Renal cortex interstitium (tissue), 11 donors: ENCODE measurements at regions not wholly inside any gene's neighbourhood (a gene's known extent, or its start where the extent isn't known, plus 50 kb on each side); places are given as distances from the start of the nearest gene placed in this dataset.

Source experiments
- DNase-seq, 11 donors: peaks; one replicate each; pipeline ENCODE4 v3.0.0-alpha.2; 2013; ENCODE audit warnings: low read depth in 9 of 11, low spot score in 4 of 11; ENCODE audit errors: extremely low read depth in 1 of 11

DNA sequence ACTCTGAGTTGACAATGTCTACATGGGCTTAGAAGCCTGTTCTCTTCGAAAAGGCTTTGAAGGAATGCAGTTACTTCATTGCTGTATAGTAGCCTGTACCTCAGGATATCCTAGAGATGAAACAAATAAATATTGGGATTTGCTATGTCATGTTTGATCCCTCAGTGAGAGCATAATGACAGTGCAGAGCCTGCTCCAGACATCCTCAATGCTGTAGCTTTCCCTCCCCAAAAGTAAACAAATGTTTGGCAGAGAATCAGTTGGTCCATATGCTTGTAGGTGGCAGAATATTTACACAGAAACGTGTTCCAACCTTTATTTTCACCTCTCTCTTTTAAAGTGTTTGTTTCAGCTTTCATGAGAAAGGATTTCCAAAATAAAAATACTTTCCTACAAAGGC is 515.3 kb upstream of the SGCG start:
- DNase-seq = no peak

DNA sequence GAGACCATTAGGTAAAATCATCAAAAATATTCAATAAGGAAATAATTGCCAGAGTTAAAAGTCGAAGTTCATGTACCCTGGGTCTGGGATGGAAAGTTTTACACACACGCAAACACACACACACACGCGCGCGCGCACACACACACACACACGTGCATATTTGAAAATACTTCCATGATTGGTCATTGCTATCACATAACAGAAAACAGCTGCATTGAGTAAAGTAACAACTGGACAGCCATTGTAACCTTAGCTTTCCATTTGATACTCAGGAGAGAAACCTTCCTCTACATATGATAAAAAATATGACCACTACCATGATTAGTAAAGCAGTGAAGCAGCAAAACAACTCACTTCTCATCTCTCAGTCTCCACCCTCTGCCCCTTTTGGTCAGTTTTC is 490.0 kb upstream of the SGCG start:
- no peak for DNase-seq

DNA sequence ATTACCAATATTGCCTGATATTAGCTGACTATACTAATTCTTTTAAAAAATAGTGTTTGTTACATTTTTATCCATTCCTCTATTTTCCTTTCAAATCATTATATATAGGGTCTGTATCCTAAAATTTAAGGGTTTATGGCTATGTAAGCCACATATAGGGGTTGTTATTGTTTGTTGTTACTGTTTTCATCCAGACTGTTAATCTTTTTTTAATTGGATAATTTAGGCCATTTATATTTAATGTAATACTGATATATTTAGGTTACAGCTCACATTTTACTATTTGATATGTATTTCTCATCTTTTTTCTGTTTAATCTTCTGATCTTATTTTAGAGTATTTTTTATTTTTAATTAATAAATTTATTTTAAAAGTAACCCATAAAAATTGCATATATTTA is 487.1 kb upstream of the SGCG start:
- no peak for DNase-seq

DNA sequence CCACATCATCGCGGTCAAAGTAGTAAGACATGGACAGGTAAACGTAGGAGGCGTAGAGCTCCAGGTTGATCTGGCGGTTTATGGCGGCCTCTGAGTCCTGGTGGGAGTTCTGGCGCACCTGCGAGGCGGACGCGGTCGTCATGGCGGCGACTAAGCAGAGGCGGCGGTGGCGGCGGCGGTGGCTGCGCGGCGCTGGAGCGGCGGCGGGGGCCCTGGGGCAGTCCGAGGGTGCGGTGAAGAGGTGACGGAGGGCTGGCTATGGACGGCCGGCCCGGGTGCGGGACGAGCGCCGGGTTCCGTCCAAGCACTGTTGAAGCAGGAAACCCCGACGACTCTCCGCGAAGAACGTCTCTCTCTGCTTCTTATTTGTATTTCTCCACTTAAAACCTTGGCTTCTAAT is 484.3 kb upstream of the SGCG start:
- DNase-seq = no peak

DNA sequence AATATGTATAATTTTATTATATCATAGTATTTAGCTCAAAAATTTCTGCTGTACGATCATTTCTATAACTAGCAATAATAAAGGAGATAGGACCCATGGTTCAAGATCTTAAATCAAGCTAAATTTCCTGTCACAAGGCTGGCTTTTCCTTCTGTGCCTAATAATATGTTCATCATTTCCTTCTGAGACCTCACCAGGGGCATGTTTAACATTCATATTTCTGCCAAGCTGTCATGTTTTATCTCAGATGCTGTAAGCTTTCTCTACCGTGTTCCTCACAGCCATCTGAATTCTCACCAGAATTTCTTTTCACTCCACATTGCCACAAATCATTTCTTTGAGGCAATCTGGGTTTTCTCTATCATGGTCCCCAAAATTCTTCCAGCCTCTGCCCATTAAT is 482.3 kb upstream of the SGCG start:
- no peak for DNase-seq

DNA sequence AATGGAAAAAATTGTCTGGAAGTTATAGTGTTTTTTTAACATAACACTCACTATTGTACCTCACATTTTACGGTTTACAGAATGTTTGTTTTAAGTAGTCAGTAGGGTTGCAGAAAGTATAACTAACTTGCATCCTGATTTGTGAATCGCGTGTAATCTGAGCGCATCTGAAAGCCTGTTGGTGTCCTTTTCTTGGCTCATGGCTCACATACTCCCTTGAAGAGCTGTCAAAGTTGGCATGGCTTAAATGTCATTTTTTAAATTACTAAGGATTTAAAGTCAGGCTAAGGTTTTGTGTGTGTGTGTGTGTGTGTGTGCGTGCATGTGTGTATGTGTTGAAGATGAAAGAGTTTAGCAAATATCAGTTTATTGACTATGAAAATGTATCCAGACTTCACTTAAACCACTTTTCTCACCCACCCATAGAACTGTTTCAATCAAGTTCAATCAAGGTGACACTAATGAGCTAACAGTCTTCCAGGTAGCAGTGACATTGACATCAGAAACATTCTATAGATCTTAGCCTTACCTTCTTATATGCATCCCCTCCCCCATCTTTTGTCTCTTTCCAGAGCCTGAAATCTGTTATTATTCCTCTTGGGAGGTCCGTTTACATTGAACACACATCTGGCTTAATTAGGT is 480.4 kb upstream of the SGCG start:
- DNase-seq = no peak

DNA sequence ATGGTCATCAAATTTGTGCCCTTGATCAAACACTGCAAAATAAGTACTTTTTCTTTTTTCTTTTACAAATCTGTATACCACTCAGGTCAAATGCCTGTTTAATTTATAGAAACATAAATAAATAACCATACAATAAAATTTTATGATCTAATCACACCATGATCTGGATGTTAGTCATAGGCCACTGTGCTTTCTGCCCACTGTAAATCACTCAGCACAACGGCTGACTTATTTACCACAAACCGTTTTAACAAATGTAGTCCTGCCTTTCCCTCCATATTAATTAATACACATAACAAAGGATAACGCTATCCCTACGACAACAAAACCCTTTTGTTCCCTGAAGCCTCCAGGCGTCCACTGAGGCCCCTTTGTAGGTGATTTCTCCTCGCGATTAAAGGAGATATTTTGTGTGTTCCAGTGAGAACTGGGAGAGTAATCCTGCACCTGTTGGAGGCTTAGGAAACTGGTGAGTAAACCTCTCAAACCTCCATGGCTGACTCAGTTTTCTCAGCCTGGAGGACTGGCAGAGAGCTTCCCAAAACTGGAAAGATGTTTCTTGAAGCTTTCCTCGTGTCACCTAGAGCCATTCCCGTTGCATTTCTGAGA is 477.1 kb upstream of the SGCG start:
- no peak for DNase-seq

DNA sequence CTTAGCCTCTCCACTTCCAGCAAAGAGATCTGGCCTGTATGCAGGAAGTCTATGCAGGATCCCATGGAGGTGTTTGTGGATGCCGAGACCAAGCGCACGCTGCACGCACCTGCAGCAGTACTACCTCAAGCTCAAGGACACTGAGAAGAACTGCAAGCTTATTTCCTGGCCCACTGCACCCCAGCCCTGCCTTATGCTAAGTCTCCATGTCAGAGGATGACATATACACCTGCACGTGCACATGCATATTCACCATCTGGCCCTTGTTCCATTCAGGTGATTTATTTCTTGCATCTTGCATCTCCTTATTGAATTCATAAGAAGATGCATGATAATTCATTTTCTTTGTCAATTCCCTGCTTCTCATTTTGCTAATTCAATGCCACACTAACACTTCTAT is 472.8 kb upstream of the SGCG start:
- no peak for DNase-seq

DNA sequence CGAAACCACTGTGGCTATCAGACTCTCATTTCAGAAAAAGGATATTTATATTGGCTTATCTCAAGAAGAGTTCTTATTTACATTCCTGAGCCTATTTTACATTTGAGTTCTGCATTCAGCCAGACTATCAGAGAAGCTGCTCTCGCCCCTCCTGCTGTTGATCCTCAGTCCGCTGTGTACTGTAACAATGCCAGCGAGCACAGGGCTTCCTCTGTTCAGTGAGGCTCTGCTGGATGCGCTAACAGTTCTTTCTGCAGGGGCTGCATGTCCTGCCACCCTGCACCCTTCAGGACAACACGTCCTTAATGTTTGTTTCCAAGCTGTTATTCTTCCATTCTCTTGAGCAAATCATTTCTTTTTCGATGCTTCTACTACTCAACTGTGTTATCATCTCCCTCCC is 463.7 kb upstream of the SGCG start:
- DNase-seq = no peak

DNA sequence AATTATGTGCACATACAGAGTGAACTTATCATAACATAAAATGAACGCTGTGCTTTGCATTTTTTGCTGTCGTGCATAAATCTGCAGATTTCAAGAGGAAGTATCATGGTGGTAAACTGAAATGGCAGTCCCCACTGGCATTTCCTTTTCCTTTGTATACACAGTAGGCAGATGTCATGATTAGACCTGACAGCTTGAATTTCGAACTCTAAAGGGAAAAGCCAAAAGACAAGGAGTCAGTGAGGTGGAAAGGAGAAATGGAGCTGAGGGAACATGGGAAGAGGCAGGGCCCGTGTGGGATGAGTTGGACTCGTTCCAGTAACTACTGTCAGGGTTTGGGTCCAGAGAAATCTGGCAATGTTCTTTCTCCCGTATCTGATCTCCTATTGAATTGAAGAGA is 454.1 kb upstream of the SGCG start:
- DNase-seq = no peak

DNA sequence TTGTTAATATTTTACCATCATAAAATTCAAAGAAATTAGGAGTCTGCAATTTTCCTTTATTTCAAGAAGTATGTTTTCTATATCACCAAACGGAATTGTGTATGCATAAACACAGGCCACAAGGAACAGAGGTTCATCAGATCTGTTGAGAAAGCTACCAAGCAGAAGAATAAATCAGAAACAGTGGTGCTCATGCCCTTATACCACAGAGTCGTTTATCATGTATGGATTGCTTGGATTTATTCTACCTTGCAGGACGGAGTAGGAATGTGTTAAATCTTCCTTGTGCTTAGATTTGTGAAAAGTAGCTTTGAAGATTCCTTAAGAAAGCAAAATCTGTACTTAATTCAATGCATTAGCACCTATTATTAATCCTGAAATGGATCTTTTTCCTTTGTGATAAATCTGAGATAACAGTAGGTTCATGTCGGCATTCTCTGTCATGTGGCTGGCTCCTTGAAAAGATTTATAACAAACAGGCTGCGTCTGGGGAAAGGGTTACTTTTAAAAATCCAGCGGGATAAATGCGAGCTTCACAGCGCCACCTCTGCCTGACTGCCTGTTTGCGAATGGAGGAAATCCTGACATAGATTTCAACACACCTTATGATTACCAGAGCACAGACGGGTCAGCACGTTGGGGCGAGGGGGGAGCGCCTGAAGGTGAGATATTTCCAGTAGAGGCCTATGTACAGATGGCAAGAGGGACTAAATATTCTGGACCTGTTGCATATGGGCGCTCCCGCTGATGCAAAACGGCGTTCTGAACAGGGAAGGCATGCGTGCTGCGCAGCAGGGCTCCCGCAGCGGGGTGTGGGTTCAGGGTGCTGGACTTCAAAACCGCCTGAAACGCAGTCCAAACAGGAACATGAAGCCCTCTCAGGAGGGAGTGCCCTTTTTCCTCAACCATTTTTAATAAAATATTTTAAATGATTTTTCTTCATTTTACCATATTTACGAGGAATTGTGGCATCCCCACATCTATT is 445.5 kb upstream of the SGCG start:
- DNase-seq = peak in 2 of 11 donors; percentile 3 to 20

DNA sequence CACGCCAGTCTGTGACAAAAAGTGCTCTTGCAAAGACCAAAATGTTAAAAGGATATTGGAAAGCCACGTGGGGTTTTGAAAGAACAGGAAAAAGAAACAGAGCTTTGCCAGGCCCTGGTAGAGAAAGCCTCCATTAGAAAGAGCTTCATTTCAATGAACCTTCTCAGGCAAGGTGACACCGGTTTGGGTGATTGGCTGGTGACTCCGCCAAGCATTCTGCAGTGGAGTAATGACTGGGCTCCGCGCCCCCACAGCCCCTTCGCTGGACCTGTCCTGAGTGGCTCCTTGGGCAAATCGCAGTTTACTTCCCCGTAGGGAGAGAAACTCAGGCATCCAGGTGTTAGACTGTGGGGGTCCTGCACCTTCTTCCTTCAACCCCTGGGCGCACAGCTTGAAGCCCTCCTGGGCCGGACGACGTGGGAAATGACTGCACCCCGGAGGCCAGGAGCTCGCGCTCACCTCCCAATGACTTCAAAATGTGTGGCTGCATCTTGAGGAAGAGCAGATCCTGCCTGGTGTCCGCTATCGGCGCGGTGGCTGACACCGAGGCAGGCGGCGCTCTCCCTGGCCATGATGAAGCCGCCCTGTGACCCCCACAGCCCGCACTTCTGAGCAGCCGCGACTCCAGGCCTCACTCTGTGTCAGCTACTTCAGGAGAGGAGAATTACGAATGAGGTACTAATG is 444.6 kb upstream of the SGCG start:
- DNase-seq = no peak

DNA sequence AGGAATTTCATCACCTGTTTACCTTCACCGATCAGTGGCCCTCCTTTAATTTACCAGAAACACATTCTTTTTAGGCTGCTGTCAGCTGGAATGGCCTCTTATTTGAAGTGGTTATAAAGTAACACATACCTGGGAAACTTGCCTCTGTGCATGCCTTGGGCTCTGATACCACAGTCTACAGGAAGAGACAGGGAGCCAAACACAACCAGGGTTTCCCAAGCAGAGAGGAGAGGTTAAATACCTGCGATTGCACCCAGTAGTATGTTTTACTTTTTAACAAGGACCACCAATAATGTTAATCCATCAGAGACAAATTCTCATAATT is 444.0 kb upstream of the SGCG start:
- DNase-seq = no peak

DNA sequence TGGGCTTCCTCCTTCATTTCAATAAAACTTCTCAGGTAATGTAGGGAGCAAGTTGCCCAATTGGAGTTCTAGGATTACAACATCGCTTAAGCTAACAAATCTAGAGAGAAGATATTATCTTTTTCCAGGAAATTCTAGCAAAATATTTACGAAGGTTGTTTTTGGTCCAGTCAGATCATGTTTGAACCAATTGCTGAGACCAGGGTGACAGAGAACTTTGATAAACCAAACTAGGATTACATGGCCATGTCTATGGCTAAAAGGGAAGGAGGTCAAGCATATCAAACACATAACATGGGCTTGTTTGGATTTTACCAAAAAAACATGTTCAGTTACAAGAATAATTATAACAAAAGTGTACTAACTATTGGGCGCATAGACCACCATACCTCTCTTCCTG is 442.4 kb upstream of the SGCG start:
- DNase-seq = no peak

DNA sequence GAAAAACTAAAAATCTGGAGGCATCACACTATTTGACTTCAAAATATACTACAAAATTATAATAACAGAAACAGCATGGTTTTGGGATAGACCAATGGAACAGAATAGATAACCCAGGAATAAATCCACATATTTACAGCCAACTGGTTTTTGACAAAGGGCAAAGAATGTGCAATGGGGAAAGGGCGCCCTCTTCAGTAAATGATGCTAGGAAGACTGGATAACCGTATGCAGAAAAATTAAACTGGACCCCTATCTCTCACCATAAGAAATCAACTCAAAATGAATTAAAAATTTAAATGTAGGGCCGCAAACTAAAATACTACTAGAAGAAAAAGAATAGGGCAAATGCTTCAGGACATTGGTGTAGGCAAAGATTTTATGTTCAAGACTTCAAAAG is 440.5 kb upstream of the SGCG start:
- no peak for DNase-seq

DNA sequence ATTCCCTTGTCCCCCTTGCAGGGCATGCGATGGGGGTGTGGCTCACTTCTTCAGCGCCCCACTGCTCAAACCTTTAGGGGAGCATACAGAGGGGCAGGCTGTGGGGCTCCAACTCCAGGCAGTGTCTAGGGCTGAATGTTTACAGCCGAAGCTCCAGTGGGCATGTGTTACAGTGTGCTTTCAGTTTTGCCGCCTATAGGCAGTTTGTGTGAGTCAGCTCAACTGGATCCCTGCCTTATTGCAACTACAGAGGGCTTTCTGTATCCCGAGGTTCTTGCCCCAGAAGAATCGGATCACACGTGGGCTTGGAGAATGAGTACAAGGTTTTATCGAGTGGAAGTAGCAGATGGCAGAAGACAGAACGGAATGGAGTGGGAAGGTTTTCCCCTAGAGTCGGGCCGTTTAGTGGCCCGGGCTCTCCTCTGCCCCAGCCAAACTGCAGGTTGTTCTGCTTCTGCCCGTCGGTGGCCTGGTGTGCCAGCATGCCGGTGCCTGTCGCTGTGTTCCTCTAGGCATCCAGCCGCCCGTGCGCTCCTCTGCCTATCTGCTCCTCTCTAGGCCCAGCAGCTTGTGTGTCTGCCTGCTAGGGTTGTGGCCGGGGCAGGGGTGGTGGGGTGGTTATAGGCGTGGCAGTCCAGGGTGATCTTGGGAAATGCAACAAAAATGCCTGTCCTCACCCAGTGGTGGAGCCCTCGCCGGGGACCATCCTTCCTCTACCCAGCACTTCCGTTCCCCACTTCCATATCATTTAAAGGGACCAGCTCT is 435.9 kb upstream of the SGCG start:
- DNase-seq = no peak

DNA sequence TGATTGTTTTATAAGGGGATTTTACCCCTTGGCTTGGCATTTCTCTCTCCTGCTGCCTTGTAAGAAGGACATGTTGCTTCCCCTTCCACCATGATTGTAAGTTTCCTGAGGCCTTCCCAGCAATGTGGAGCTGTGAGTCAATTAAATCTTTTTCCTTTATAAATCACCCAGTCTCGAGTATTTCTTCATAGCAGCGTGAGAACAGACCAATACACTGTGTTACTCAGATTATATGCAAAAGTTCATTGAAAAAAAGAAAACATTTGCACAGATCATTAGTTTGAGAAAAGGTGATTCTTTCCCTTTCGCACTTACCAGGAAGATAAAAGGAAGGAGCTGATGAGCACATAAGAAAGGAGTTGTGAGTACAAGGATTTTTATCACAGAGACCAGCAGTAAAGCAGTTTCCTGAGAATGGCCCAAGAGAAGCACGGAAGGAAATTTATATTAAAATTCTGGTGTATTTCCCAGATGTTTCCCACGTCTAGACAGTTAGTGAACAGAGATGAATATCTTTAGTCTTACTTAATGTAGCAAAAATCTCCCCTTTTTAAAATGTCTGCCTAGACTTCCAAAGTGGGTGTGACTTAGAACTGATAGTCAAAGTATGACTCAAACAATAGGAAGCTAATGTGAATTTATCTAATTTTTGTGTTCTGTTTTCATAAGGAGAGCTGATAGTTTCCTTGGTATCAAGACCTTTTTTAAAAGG is 431.8 kb upstream of the SGCG start:
- DNase-seq = no peak

DNA sequence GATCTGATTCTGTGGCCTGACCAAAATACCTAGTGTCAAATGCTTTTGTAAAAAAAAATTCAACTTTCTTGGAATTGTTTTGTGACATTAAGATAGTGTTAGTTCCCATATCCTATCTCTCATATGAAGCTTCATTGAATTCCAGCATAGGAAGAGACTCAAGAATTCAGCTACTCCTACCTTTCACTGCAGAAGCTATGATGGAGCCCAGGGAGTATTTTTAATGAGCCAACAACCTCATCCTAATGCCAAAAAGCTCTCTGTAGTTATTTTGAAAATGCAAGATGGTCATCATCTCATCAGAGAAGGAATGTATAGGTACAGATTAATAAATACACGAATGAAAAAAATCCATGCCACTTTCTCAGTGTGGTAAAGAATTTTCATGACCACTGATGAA is 431.2 kb upstream of the SGCG start:
- DNase-seq = no peak
